ENCODE measurements at regions not wholly inside any gene's neighbourhood (a gene's known extent, or its start where the extent isn't known, plus 50 kb on each side); places are given as distances from the start of the nearest gene placed in this dataset.

DNA sequence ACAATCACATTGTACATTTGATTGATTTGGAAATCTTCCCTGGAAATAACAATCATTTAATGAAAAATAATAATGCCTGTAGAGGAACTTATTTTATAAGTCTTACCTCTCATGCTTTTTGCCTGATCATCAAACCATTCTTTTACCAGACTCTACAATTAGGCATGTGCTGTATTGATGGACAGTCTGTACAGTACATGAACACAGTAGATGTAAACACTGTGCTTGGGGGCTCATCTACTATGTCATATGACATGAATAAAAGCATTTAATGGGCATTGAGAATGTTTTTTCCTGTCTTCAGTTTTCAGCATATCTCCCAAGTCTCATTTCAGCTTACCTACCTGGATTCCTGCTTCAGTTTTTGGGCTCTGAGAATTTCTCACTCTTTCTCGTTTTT is 1070.9 kb downstream of the STIM2 start:
- H3K4me1 ChIP-seq (ENCODE audit: control insufficient read depth, insufficient read depth, low read length): no peaks in the 10 kb centered on the region
- no TSS peak for BruUV-seq (replicated peaks)
- CTCF ChIA-PET: no interaction called here
- H3K36me3 ChIP-seq (ENCODE audit: control insufficient read depth, insufficient read depth, low read length): no peaks in the 10 kb centered on the region
- H3K27me3 ChIP-seq (ENCODE audit: control insufficient read depth, insufficient read depth, low read length): no peaks in the 10 kb centered on the region
- TF ChIP-seq POLR2AphosphoS5 (IDR thresholded peaks at IDR 0.05; ENCODE audit: low read depth, low read length) (no peak), TCF7L2 (IDR thresholded peaks at IDR 0.05; ENCODE audit: low read depth, low read length) (no peak), SIN3A (IDR thresholded peaks at IDR 0.05; ENCODE audit: borderline replicate concordance, insufficient read depth, low read depth, low read length) (no peak)
- TF ChIP-seq, protein P1, sequence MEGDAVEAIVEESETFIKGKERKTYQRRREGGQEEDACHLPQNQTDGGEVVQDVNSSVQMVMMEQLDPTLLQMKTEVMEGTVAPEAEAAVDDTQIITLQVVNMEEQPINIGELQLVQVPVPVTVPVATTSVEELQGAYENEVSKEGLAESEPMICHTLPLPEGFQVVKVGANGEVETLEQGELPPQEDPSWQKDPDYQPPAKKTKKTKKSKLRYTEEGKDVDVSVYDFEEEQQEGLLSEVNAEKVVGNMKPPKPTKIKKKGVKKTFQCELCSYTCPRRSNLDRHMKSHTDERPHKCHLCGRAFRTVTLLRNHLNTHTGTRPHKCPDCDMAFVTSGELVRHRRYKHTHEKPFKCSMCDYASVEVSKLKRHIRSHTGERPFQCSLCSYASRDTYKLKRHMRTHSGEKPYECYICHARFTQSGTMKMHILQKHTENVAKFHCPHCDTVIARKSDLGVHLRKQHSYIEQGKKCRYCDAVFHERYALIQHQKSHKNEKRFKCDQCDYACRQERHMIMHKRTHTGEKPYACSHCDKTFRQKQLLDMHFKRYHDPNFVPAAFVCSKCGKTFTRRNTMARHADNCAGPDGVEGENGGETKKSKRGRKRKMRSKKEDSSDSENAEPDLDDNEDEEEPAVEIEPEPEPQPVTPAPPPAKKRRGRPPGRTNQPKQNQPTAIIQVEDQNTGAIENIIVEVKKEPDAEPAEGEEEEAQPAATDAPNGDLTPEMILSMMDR (IDR thresholded peaks at IDR 0.05): no peak
- TF ChIP-seq, protein P2, sequence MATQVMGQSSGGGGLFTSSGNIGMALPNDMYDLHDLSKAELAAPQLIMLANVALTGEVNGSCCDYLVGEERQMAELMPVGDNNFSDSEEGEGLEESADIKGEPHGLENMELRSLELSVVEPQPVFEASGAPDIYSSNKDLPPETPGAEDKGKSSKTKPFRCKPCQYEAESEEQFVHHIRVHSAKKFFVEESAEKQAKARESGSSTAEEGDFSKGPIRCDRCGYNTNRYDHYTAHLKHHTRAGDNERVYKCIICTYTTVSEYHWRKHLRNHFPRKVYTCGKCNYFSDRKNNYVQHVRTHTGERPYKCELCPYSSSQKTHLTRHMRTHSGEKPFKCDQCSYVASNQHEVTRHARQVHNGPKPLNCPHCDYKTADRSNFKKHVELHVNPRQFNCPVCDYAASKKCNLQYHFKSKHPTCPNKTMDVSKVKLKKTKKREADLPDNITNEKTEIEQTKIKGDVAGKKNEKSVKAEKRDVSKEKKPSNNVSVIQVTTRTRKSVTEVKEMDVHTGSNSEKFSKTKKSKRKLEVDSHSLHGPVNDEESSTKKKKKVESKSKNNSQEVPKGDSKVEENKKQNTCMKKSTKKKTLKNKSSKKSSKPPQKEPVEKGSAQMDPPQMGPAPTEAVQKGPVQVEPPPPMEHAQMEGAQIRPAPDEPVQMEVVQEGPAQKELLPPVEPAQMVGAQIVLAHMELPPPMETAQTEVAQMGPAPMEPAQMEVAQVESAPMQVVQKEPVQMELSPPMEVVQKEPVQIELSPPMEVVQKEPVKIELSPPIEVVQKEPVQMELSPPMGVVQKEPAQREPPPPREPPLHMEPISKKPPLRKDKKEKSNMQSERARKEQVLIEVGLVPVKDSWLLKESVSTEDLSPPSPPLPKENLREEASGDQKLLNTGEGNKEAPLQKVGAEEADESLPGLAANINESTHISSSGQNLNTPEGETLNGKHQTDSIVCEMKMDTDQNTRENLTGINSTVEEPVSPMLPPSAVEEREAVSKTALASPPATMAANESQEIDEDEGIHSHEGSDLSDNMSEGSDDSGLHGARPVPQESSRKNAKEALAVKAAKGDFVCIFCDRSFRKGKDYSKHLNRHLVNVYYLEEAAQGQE (IDR thresholded peaks at IDR 0.05; ENCODE audit: insufficient read depth in 1 of 2, low read depth in 2 of 2, low read length in 1 of 2): no peak
- H3K9me3 ChIP-seq (ENCODE audit: control insufficient read depth, insufficient read depth, low read depth, low read length): no peaks in the 10 kb centered on the region
- intact Hi-C loops (cut with micrococcal nuclease; ENCODE audit: unreplicated experiment): no loop called here
- no peak for DNase-seq (ENCODE audit: low read depth, low spot score)
- H3K27ac ChIP-seq (ENCODE audit: low read length): no peak overlapping the region
- POLR2A ChIA-PET: no interaction called here
- in situ Hi-C loops (cut with HindIII; ENCODE audit: low pct_unique_long_range_greater_than_20kb, low sequenced_read_pairs): no loop called here
- H3K4me3 ChIP-seq (ENCODE audit: low read depth in 2 of 2, low read length in 2 of 2): no peak overlapping the region
- ATAC-seq: no peak

- TF ChIP-seq, protein P2 (IDR thresholded peaks at IDR 0.05; ENCODE audit: insufficient read depth in 1 of 2, low read depth in 2 of 2, low read length in 1 of 2): no peak
- TF ChIP-seq SIN3A (IDR thresholded peaks at IDR 0.05; ENCODE audit: borderline replicate concordance, insufficient read depth, low read depth, low read length) (no peak), POLR2AphosphoS5 (IDR thresholded peaks at IDR 0.05; ENCODE audit: low read depth, low read length) (no peak), TCF7L2 (IDR thresholded peaks at IDR 0.05; ENCODE audit: low read depth, low read length) (no peak)
- TF ChIP-seq, protein P1 (IDR thresholded peaks at IDR 0.05): no peak
- Histone ChIP-seq H3K4me1 (ENCODE audit: control insufficient read depth, insufficient read depth, low read length) (no peaks in the 10 kb centered on the region), H3K27ac (ENCODE audit: low read length) (no peak overlapping the region), H3K9me3 (ENCODE audit: control insufficient read depth, insufficient read depth, low read depth, low read length) (no peaks in the 10 kb centered on the region), H3K27me3 (ENCODE audit: control insufficient read depth, insufficient read depth, low read length) (no peaks in the 10 kb centered on the region), H3K4me3 (ENCODE audit: low read depth in 2 of 2, low read length in 2 of 2) (no peak overlapping the region), H3K36me3 (ENCODE audit: control insufficient read depth, insufficient read depth, low read length) (no peaks in the 10 kb centered on the region)
- intact Hi-C loops (cut with micrococcal nuclease; ENCODE audit: unreplicated experiment) (no loop called here), in situ Hi-C loops (cut with HindIII; ENCODE audit: low pct_unique_long_range_greater_than_20kb, low sequenced_read_pairs) (no loop called here)
- ATAC-seq (no peak), DNase-seq (ENCODE audit: low read depth, low spot score) (no peak)
- POLR2A ChIA-PET: no interaction called here
- CTCF ChIA-PET: no interaction called here
- no TSS peak for BruUV-seq (replicated peaks)
Observed at GRCh38 chr4:27934871-27935270, 1074.2 kb downstream of the STIM2 start.

All from Panc1 (cell line).